D721Med (cell line): ENCODE measurements at regions not wholly inside any gene's neighbourhood (a gene's known extent, or its start where the extent isn't known, plus 50 kb on each side); places are given as distances from the start of the nearest gene placed in this dataset.

ENCODE experiments used
- DNase-seq: peaks from one replicate; pipeline ENCODE4 v3.0.0; 2011; ENCODE audit warnings: low spot score; ENCODE audit not compliant: insufficient read length
- FAIRE-seq: peaks from 2 replicates; lab custom pipeline; 2011; peaks lifted over from hg19 to GRCh38; lab: Jason Lieb, UNC
- CTCF ChIP-seq: IDR thresholded peaks from 2 replicates; pipeline ENCODE4 v1.5.1; 2012; ENCODE audit warnings: mild to moderate bottlenecking, control low read depth; ENCODE audit not compliant: insufficient read depth; ENCODE audit errors: missing control alignments

- no peak for TF ChIP-seq CTCF
- no peak for FAIRE-seq
- no peak for DNase-seq
Observed at GRCh38 chr5:146986469-146986868, 107.9 kb upstream of the PPP2R2B start.

DNA sequence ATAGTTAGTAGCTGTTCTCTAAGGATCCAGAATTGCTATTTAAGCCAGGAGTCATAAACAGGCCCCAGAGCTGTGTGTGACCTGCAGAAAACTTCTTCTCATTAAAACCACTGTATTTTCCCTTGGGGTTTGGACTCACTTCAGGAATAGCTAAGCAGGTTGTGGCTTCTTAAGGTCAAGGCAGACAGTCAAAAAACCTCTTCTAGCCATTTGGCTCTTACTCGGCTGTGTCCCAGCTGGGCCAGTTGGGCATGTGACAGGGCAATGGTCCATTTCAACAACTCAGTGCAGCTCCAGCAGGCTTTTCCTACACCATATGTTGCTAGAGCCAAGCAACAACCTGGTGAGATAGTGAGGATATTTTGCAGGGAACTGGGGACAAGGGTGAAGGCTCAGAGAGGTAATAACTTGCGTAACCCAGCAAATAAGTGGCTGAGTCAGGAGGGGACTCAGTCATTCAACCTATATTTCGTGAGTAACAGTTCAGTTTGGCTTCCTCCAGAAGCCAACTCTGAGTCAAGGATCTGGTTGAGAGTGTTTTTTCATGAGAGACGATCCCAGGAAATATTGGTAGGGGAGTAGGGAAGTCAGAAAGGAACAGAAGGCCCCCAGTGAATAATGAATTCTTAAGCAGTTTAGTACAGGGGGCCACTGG, 115.4 kb upstream of the PPP2R2B start:
- no peak for TF ChIP-seq CTCF
- DNase-seq: no peak

GRCh38 chr5:146995878-146996277, 117.3 kb upstream of the PPP2R2B start:
- DNase-seq: no peak
- TF ChIP-seq CTCF: no peak
- no peak for FAIRE-seq

More for the DNA sequence above, 115.4 kb upstream of the PPP2R2B start:
- no peak for FAIRE-seq

GRCh38 chr5:147015405-147015804, 136.8 kb upstream of the PPP2R2B start:
- no peak for DNase-seq
- TF ChIP-seq CTCF: no peak
- no peak for FAIRE-seq

GRCh38 chr5:147017191-147017590, 138.6 kb upstream of the PPP2R2B start:
- no peak for FAIRE-seq
- TF ChIP-seq CTCF: no peak
- DNase-seq: no peak

DNA sequence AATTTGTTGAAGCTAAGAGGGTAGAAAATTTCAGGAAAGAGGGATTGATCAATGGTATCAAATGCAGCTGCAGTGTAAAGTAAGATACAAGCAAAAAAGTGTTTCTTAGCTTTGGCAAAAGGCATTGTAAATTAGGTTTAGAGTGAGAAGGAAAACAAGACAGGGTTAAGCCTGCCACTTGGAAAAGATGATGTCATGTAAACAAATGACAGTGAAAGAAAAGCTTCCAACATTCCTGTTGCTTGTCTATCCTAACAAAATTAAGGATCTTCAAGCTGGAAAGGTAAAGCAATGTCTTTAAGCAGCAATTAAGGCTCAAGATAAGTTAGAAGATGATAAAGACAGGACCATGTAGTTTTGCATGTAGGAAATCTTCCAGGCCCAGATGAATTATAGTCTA, 139.1 kb upstream of the PPP2R2B start:
- no peak for TF ChIP-seq CTCF
- no peak for FAIRE-seq
- DNase-seq: no peak

DNA sequence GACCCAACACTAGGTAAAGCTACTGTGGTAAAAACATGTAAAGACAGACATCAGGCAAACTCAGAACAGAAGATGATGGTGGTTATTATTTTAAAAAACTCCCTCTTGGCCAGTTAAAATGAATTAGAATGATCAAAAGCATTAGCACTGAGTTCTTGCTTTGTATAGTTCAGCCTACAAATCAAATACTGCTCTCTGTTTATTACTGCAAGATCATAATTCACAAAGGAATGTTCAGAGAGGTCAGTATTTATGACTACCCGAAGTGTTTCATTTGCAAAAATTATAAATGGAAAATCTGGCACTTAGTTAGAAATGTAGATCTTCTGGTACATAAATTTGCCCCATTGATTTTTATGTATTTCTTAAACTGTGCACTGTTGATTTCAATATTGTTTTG, 140.3 kb upstream of the PPP2R2B start:
- DNase-seq (no peak), FAIRE-seq (no peak)
- no peak for TF ChIP-seq CTCF
